Transverse colon (tissue), 4 donors: ENCODE measurements at regions not wholly inside any gene's neighbourhood (a gene's known extent, or its start where the extent isn't known, plus 50 kb on each side); places are given as distances from the start of the nearest gene placed in this dataset.

Source experiments
- DNase-seq: peaks from one replicate; pipeline ENCODE4 v3.0.0-alpha.2; 2019
- H3K27ac ChIP-seq, 4 donors: fragments of 200-600 bp; sonication (generic); 2 replicates each; pipeline ENCODE4 v1.5.1; 2016 to 2018; ENCODE audit warnings: inconsistent platforms in 4 of 4
- H3K27me3 ChIP-seq: fragments of 200-600 bp; sonication (generic); 2 replicates; pipeline ENCODE4 v1.5.1; 2017; ENCODE audit warnings: inconsistent platforms
- H3K36me3 ChIP-seq, 4 donors: fragments of 200-600 bp; sonication (generic); 2 replicates each; pipeline ENCODE4 v1.5.1; 2017 to 2019; ENCODE audit warnings: inconsistent platforms in 4 of 4
- H3K4me1 ChIP-seq, 4 donors: fragments of 200-600 bp; sonication (generic); 2 replicates each; pipeline ENCODE4 v1.5.1; 2017 to 2020; ENCODE audit warnings: inconsistent platforms in 4 of 4
- H3K4me3 ChIP-seq, 4 donors: fragments of 200-600 bp; sonication (generic); 1 replicate in 1 of 4; 2 replicates in 3 of 4; pipeline versions ENCODE4 v1.5.1 to v1.6.1; 2017 to 2019; ENCODE audit warnings: inconsistent platforms in 4 of 4
- H3K9me3 ChIP-seq, 2 donors: fragments of 200-600 bp; sonication (generic); 2 replicates each; pipeline ENCODE4 v1.5.1; 2017 to 2019; ENCODE audit warnings: inconsistent platforms in 2 of 2
- EP300 ChIP-seq: sonication (generic); formaldehyde crosslinking; IDR thresholded peaks from one replicate; pipeline ENCODE4 v1.6.1; 2017; ENCODE audit warnings: antibody characterized with exemption, low read depth
- POLR2A ChIP-seq: fragments of 450-650 bp; IDR thresholded peaks from one replicate; pipeline ENCODE4 v1.6.1; 2016; ENCODE audit warnings: antibody characterized with exemption, mild to moderate bottlenecking, moderate library complexity
- POLR2AphosphoS5 ChIP-seq, 3 donors: sonication (generic); formaldehyde crosslinking; IDR thresholded peaks; one replicate each; pipeline ENCODE4 v1.6.1; 2016; ENCODE audit warnings: antibody characterized with exemption in 3 of 3
- WGBS, 2 donors: methylation state at CpG; one replicate each; pipeline ENCODE4 v1.1.5; 2018; ENCODE audit warnings: low coverage in 1 of 2; 5-methylcytosine and 5-hydroxymethylcytosine counted together
- in situ Hi-C, 4 donors: fragments of 200-750 bp; cut with MboI; loops; one replicate each; pipeline versions ENCODE4 v1.15.0 to v1.15.1; 2017; ENCODE audit warnings: low sequenced_read_pairs in 3 of 4, low pct_ligation_motif_present in 1 of 4, low pct_unique_long_range_greater_than_20kb in 1 of 4
- intact Hi-C: fragments of 100-400 bp; cut with DNase I; formaldehyde crosslinking; loops from one replicate; pipeline ENCODE4 v1.15.1; 2023; ENCODE audit warnings: low total_unique reads
- TF ChIP-seq, protein P1 (sequence below), 5 experiments: fragments of 200-600 bp in 3 of 5; fragments of 450-650 bp in 2 of 5; sonication (generic) in 3 of 5; IDR thresholded peaks; 1 replicate in 2 of 5; 2 replicates in 3 of 5; pipeline ENCODE4 v1.5.1; 2016 to 2017; ENCODE audit warnings: antibody characterized with exemption in 5 of 5, inconsistent platforms in 3 of 5, mild to moderate bottlenecking in 2 of 5, moderate library complexity in 1 of 5

DNA sequence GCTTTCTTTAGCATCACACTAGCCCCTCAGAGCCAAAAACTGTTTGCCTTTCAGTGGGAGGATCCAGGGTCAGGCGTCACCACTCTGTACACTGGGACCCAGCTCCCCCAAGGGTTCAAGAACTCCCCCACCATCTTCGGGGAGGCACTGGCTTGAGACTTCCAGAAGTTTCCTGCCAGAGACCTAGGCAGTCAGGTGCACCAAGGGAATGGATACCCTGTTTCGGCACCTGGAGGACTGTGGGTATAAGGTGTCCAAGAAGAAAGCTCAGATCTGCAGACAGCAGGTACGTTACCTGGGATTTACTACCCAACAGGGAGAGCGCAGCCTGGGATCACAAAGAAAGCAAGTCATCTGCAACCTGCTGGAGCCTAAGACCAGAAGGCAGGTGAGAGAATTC, 603.0 kb downstream of the UQCRFS1 start:
- Histone ChIP-seq H3K36me3 (no peaks in the 10 kb centered on the region), H3K27ac (no peak overlapping the region), H3K4me3 (no peak overlapping the region), H3K4me1 (no peaks in the 10 kb centered on the region), H3K9me3 (peaks cover 4 to 5% of the 10 kb centered on the region in 2 donors), H3K27me3 (no peaks in the 10 kb centered on the region)
- no peak for DNase-seq
- TF ChIP-seq POLR2AphosphoS5 (IDR thresholded peaks at IDR 0.05) (no peak), EP300 (no peak), POLR2A (no peak)
- TF ChIP-seq, protein P1, sequence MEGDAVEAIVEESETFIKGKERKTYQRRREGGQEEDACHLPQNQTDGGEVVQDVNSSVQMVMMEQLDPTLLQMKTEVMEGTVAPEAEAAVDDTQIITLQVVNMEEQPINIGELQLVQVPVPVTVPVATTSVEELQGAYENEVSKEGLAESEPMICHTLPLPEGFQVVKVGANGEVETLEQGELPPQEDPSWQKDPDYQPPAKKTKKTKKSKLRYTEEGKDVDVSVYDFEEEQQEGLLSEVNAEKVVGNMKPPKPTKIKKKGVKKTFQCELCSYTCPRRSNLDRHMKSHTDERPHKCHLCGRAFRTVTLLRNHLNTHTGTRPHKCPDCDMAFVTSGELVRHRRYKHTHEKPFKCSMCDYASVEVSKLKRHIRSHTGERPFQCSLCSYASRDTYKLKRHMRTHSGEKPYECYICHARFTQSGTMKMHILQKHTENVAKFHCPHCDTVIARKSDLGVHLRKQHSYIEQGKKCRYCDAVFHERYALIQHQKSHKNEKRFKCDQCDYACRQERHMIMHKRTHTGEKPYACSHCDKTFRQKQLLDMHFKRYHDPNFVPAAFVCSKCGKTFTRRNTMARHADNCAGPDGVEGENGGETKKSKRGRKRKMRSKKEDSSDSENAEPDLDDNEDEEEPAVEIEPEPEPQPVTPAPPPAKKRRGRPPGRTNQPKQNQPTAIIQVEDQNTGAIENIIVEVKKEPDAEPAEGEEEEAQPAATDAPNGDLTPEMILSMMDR (IDR thresholded peaks at IDR 0.05): no peak
- 80 to 100% methylated on average over 1 to 5 of the region's 5 CpGs for WGBS, 2 donors
- intact Hi-C loops (no loop called here), in situ Hi-C loops (no loop called here)

- H3K27me3 ChIP-seq: no peaks in the 10 kb centered on the region
- no peaks in the 10 kb centered on the region for H3K36me3 ChIP-seq
- DNase-seq: no peak
- H3K4me1 ChIP-seq: no peaks in the 10 kb centered on the region
- intact Hi-C loops: no loop called here
- TF ChIP-seq EP300: no peak
- no peak for TF ChIP-seq POLR2A
- TF ChIP-seq, protein P1 (IDR thresholded peaks at IDR 0.05): no peak
- TF ChIP-seq POLR2AphosphoS5 (IDR thresholded peaks at IDR 0.05): no peak
- 95 to 100% methylated on average over 2 to 8 of the region's 8 CpGs for WGBS, 2 donors
- H3K9me3 ChIP-seq: peaks cover 0 to 5% of the 10 kb centered on the region in 2 donors
- in situ Hi-C loops: no loop called here
- no peak overlapping the region for H3K4me3 ChIP-seq
- H3K27ac ChIP-seq: no peak overlapping the region
Observed at GRCh38 chr19:28609091-28609755, 603.7 kb downstream of the UQCRFS1 start.

GRCh38 chr19:28608292-28608691, 604.7 kb downstream of the UQCRFS1 start:
- in situ Hi-C loops: no loop called here
- Histone ChIP-seq H3K27me3 (no peaks in the 10 kb centered on the region), H3K27ac (no peak overlapping the region), H3K4me3 (no peak overlapping the region), H3K9me3 (peaks cover 0 to 5% of the 10 kb centered on the region in 2 donors), H3K4me1 (no peaks in the 10 kb centered on the region), H3K36me3 (no peaks in the 10 kb centered on the region)
- 80 to 93% methylated on average over 4 of the region's 4 CpGs for WGBS, 2 donors
- TF ChIP-seq, protein P1 (IDR thresholded peaks at IDR 0.05): no peak
- no peak for TF ChIP-seq EP300
- no peak for TF ChIP-seq POLR2AphosphoS5 (IDR thresholded peaks at IDR 0.05)
- TF ChIP-seq POLR2A: no peak
- DNase-seq: no peak
- intact Hi-C loops: no loop called here

GRCh38 chr19:28607066-28607583, 605.8 kb downstream of the UQCRFS1 start:
- no peak overlapping the region for H3K27ac ChIP-seq
- in situ Hi-C loops: no loop called here
- intact Hi-C loops: no loop called here

More at GRCh38 chr19:28607066-28607583, 605.8 kb downstream of the UQCRFS1 start:
- no peaks in the 10 kb centered on the region for H3K36me3 ChIP-seq
- TF ChIP-seq POLR2AphosphoS5 (IDR thresholded peaks at IDR 0.05) (no peak), EP300 (no peak), POLR2A (no peak)
- TF ChIP-seq, protein P1 (IDR thresholded peaks at IDR 0.05): no peak
- no peak overlapping the region for H3K4me3 ChIP-seq
- DNase-seq: no peak
- no peaks in the 10 kb centered on the region for H3K4me1 ChIP-seq
- H3K27me3 ChIP-seq: no peaks in the 10 kb centered on the region
- 96% methylated on average over 14 of the region's 14 CpGs; no CpG with 5 or more reads in 1 of the 2 donors for WGBS, 2 donors
- H3K9me3 ChIP-seq: peaks cover 0 to 5% of the 10 kb centered on the region in 2 donors
